CD8-positive, alpha-beta memory T cell (primary cell): ENCODE measurements at regions not wholly inside any gene's neighbourhood (a gene's known extent, or its start where the extent isn't known, plus 50 kb on each side); places are given as distances from the start of the nearest gene placed in this dataset.

Experiments
- CTCF ChIA-PET: fragments of 350-600 bp; sonication (Branson Sonifier 250); formaldehyde crosslinking; loops from one replicate; lab custom pipeline; 2021; ENCODE audit warnings: antibody characterized with exemption; lab: Charles Lee
- POLR2A ChIA-PET: fragments of 350-600 bp; sonication (Branson Sonifier 250); formaldehyde crosslinking; loops from one replicate; lab custom pipeline; 2021; ENCODE audit warnings: antibody characterized with exemption; lab: Charles Lee
- DNase-seq, 5 donors: peaks; one replicate each; pipeline versions ENCODE4 v3.0.0 to v3.0.0-alpha.2; 2020 to 2022; ENCODE audit warnings: mixed read lengths in 1 of 5
- H3K27ac ChIP-seq: one replicate; pipeline ENCODE4 v1.7.0; 2013; ENCODE audit warnings: low read depth, mild to moderate bottlenecking, low read length, moderate library complexity
- H3K27me3 ChIP-seq: 2 replicates; pipeline ENCODE4 v1.7.0; 2013; ENCODE audit warnings: low read length, mild to moderate bottlenecking; ENCODE audit not compliant: insufficient read depth, poor library complexity, severe bottlenecking
- H3K36me3 ChIP-seq: 2 replicates; pipeline ENCODE4 v1.7.0; 2013; ENCODE audit warnings: mild to moderate bottlenecking, low read length, moderate library complexity; ENCODE audit not compliant: insufficient read depth
- H3K4me1 ChIP-seq: 2 replicates; pipeline ENCODE4 v1.7.0; 2013; ENCODE audit warnings: mild to moderate bottlenecking, low read length, moderate library complexity; ENCODE audit not compliant: insufficient read depth
- H3K4me3 ChIP-seq: 2 replicates; pipeline ENCODE4 v1.7.0; 2013; ENCODE audit warnings: mild to moderate bottlenecking, low read length
- H3K9me3 ChIP-seq: 2 replicates; pipeline ENCODE4 v1.7.0; 2013; ENCODE audit warnings: mild to moderate bottlenecking, low read length
- H3K27ac Mint-ChIP-seq, 8 donors: one replicate each; pipeline ENCODE4 v1.8.0; 2020 to 2021; ENCODE audit warnings: mixed read lengths in 8 of 8, mild to moderate bottlenecking in 6 of 8, inconsistent platforms in 3 of 8, moderate library complexity in 3 of 8
- H3K27me3 Mint-ChIP-seq, 2 donors: one replicate each; pipeline ENCODE4 v1.8.0; 2020 to 2021; ENCODE audit warnings: mixed read lengths in 2 of 2, mild to moderate bottlenecking in 1 of 2, moderate library complexity in 1 of 2
- H3K36me3 Mint-ChIP-seq, 3 donors: one replicate each; pipeline ENCODE4 v1.8.0; 2020 to 2021; ENCODE audit warnings: mixed read lengths in 3 of 3, inconsistent platforms in 1 of 3, mild to moderate bottlenecking in 1 of 3
- H3K4me1 Mint-ChIP-seq, 3 donors: one replicate each; pipeline ENCODE4 v1.8.0; 2020 to 2021; ENCODE audit warnings: mixed read lengths in 3 of 3, inconsistent platforms in 1 of 3, mild to moderate bottlenecking in 1 of 3
- H3K4me3 Mint-ChIP-seq, 7 donors: one replicate each; pipeline ENCODE4 v1.8.0; 2020 to 2021; ENCODE audit warnings: mixed read lengths in 7 of 7, mild to moderate bottlenecking in 6 of 7, moderate library complexity in 4 of 7, inconsistent platforms in 2 of 7
- H3K9me3 Mint-ChIP-seq, 5 donors: one replicate each; pipeline ENCODE4 v1.8.0; 2020 to 2022; ENCODE audit warnings: mixed read lengths in 5 of 5, mild to moderate bottlenecking in 3 of 5, moderate library complexity in 2 of 5, inconsistent platforms in 1 of 5

DNA sequence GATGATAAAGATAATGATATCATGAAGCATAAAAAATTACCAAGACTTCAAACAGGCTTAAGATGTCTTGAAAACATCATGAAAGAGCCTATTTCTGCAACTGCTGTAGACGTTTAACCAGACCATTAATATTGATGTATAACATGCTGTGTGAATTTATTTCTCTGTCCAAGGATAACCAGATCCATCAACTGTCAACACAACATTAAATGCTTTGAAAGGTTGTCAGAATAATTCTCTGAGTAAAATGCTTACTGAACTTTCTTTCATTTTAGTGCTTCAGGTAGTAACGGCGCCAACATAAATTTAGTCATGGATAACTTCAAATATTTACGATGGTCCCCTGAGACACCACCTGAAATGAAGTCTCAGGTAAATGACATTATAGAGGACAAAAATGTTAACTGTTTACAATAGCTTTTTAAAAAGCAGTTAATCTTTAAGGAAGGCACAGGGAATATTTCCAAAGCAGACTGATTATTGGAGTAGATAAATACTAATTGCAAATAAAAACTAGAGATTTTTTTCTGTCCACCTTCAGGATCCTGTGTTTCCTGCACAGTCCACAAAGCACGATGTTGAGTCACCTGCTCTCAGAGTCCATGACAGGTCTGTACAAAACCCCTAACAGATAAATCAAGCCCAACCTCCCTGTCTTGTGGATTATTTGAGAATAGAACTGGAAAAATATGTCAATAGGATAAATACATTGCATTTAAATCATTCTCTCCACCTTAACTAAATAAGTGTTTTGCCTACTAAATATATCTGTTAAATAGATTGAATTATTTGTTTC, 1213.2 kb downstream of the XPNPEP1 start:
- H3K27ac Mint-ChIP-seq: no peak overlapping the region
- CTCF ChIA-PET: no interaction called here

DNA sequence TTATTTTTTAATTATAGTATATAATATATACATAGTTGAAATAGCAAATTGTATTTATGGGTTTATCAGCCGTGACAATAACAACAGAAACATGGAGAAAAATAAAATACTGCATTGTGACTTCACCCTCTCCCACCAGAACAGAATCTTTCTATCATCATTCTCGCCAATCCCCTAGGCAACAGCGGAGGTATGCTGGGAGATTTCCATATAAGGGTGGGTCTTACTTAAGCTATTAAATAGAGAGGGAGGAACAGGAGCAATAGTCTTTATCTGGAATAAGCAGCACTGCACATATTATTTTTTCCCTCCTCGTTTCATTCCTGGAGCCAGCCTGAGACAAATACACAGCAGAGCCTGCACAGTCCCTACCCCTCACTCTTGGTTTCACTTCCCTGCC, 1214.9 kb downstream of the XPNPEP1 start:
- no peak for DNase-seq
- Histone ChIP-seq H3K27ac (no peak overlapping the region), H3K4me3 (no peak overlapping the region), H3K27me3 (no peaks in the 10 kb centered on the region), H3K36me3 (no peaks in the 10 kb centered on the region), H3K4me1 (no peaks in the 10 kb centered on the region), H3K9me3 (no peaks in the 10 kb centered on the region)
- ChIA-PET CTCF (no interaction called here), POLR2A (no interaction called here)
- H3K36me3 Mint-ChIP-seq: no peaks in the 10 kb centered on the region
- H3K27ac Mint-ChIP-seq: no peak overlapping the region
- no peak overlapping the region for H3K4me3 Mint-ChIP-seq
- H3K4me1 Mint-ChIP-seq: no peaks in the 10 kb centered on the region
- no peaks in the 10 kb centered on the region for H3K27me3 Mint-ChIP-seq
- H3K9me3 Mint-ChIP-seq: peaks cover 7 to 28% (median 16%) of the 10 kb centered on the region in 5 donors

More for the DNA sequence above, 1213.2 kb downstream of the XPNPEP1 start:
- Histone ChIP-seq H3K4me1 (no peaks in the 10 kb centered on the region), H3K27ac (no peak overlapping the region), H3K4me3 (no peak overlapping the region), H3K27me3 (no peaks in the 10 kb centered on the region), H3K9me3 (no peaks in the 10 kb centered on the region), H3K36me3 (no peaks in the 10 kb centered on the region)
- Mint-ChIP-seq H3K9me3 (peaks cover 7 to 39% (median 20%) of the 10 kb centered on the region in 5 donors), H3K36me3 (no peaks in the 10 kb centered on the region), H3K27me3 (no peaks in the 10 kb centered on the region), H3K4me1 (no peaks in the 10 kb centered on the region), H3K4me3 (no peak overlapping the region)
- DNase-seq: no peak
- POLR2A ChIA-PET: no interaction called here

DNA sequence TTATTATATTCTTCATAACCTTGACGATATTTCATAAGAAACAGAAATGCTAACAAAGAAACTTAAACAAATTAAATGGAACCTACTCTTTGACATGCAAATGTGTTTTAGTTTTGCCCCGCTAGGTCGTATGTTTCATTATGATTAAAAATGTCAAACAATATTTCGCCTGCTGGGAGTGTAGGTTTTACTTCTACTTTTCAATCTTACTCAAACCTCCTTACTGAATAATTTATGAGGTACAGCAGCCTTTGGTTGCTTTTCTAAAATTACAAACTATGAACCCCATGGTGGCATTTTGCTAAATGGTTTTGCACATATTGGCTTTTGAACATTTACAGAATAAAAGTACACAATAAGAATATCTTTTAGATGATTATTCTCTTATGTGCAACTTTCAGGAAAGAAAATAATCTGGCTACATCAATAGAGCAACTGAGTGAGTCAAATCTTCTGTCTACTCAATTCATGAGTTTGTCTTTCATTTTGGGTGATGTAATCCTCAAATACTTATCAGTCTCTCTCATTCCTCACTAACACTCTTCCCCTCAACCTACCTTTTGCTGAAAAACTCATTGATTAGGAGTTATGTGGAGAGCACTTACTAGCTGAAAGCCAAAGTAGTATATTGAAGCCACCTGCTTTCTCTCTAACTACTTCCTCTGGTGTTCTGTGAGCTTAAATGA, 1226.4 kb downstream of the XPNPEP1 start:
- no peaks in the 10 kb centered on the region for H3K4me1 ChIP-seq
- H3K36me3 ChIP-seq: no peaks in the 10 kb centered on the region
- no peaks in the 10 kb centered on the region for H3K4me1 Mint-ChIP-seq
- ChIA-PET CTCF (no interaction called here), POLR2A (no interaction called here)
- no peak overlapping the region for H3K27ac Mint-ChIP-seq
- peaks cover 4 to 12% (median 8%) of the 10 kb centered on the region in 5 donors for H3K9me3 Mint-ChIP-seq
- H3K4me3 Mint-ChIP-seq: no peak overlapping the region
- no peaks in the 10 kb centered on the region for H3K36me3 Mint-ChIP-seq
- H3K9me3 ChIP-seq: no peaks in the 10 kb centered on the region
- no peak overlapping the region for H3K27ac ChIP-seq
- no peak overlapping the region for H3K4me3 ChIP-seq
- DNase-seq: no peak
- no peaks in the 10 kb centered on the region for H3K27me3 Mint-ChIP-seq
- H3K27me3 ChIP-seq: no peaks in the 10 kb centered on the region

DNA sequence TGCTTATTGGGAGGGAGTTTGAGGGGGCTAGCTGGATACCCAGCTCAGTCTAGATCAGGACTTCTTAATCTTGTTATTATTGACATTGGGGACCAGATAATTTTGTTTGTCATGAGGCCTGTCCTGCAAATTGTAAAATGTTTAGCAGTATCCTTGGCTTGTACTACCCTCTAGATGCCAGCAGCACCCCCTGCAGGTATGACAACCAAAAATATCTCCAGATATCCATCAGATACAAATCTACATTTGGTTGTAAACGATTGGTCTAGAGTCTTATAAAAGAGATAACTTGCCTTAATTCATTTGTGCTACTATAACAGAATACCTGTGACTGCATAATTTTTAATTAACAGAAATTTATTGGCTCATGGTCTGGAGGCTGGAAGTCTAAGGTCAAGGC, 1232.2 kb downstream of the XPNPEP1 start:
- H3K27ac ChIP-seq: no peak overlapping the region
- DNase-seq: no peak
- POLR2A ChIA-PET: no interaction called here
- H3K27me3 ChIP-seq: no peaks in the 10 kb centered on the region
- no peak overlapping the region for H3K4me3 ChIP-seq
- no peaks in the 10 kb centered on the region for H3K9me3 ChIP-seq
- no peaks in the 10 kb centered on the region for H3K36me3 ChIP-seq
- Mint-ChIP-seq H3K9me3 (peaks cover 7 to 19% (median 14%) of the 10 kb centered on the region in 5 donors), H3K4me1 (no peaks in the 10 kb centered on the region), H3K36me3 (no peaks in the 10 kb centered on the region), H3K4me3 (no peak overlapping the region), H3K27me3 (no peaks in the 10 kb centered on the region), H3K27ac (no peak overlapping the region)
- CTCF ChIA-PET: no interaction called here
- no peaks in the 10 kb centered on the region for H3K4me1 ChIP-seq

DNA sequence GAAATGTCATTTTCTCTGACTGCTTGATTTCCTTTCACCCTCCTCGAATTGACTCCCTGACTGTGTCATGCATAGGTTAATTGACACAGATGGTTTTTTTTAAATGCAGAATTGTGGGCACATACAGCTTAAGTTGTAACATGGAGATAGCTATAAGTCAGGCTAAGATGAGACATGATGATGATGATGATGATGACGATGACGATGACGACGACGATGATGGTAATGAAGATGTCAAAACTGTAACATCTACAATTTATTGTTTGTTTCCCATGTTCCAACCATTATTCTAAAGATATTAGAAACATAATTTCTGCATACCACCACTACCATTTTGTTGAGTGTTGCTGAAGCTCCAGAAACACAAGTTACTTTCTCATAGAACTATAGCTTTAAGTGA, 1232.8 kb downstream of the XPNPEP1 start:
- POLR2A ChIA-PET: no interaction called here
- H3K36me3 ChIP-seq: no peaks in the 10 kb centered on the region
- no peaks in the 10 kb centered on the region for H3K4me1 Mint-ChIP-seq
- no peak for DNase-seq
- CTCF ChIA-PET: no interaction called here
- H3K27ac Mint-ChIP-seq: no peak overlapping the region
- no peaks in the 10 kb centered on the region for H3K36me3 Mint-ChIP-seq
- peaks cover 7 to 19% (median 15%) of the 10 kb centered on the region in 5 donors for H3K9me3 Mint-ChIP-seq
- H3K9me3 ChIP-seq: no peaks in the 10 kb centered on the region
- no peak overlapping the region for H3K4me3 Mint-ChIP-seq
- no peaks in the 10 kb centered on the region for H3K27me3 Mint-ChIP-seq
- H3K4me1 ChIP-seq: no peaks in the 10 kb centered on the region
- no peak overlapping the region for H3K4me3 ChIP-seq
- H3K27ac ChIP-seq: no peak overlapping the region
- no peaks in the 10 kb centered on the region for H3K27me3 ChIP-seq

DNA sequence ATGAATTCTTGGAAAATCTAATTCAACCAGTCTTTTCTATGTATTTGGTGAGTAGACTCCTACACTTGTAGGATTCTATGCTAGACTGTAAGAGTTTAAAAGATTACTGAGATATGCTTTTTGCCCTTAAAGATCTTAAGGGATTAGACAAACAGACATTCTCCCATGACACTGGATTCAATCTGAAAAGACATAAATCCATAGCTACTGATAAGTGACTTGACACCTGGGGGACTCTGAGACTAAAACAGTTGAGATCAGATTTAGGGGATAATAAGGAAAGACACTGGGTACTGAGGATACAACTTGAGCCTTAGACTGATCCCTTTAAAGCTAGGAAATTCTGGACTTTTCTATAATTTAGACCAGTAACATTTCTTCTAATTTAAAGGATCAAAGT, 1233.4 kb downstream of the XPNPEP1 start:
- Mint-ChIP-seq H3K36me3 (no peaks in the 10 kb centered on the region), H3K9me3 (peaks cover 5 to 19% (median 13%) of the 10 kb centered on the region in 5 donors), H3K4me1 (no peaks in the 10 kb centered on the region), H3K27ac (no peak overlapping the region), H3K27me3 (no peaks in the 10 kb centered on the region), H3K4me3 (no peak overlapping the region)
- no peak overlapping the region for H3K4me3 ChIP-seq
- H3K9me3 ChIP-seq: no peaks in the 10 kb centered on the region
- DNase-seq: no peak
- POLR2A ChIA-PET: no interaction called here
- CTCF ChIA-PET: no interaction called here
- no peaks in the 10 kb centered on the region for H3K4me1 ChIP-seq
- no peaks in the 10 kb centered on the region for H3K27me3 ChIP-seq
- no peak overlapping the region for H3K27ac ChIP-seq
- no peaks in the 10 kb centered on the region for H3K36me3 ChIP-seq

DNA sequence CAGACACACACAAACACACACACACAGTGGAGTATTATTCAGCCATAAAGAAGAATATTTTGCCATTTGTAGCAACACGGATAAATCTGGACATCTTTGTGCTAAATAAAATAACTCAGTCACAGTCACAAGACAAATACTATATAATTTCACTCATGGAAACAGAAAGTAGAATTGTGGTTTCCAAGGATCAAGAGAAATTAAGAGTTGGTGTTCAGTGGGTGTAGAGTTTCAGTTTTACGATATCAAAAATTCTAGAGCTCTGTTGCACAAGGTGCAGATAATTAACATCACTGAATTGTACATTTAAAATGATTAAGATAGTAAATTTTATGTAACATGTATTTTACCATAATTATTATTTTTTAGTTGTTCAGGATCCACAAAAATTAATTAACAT, 1235.0 kb downstream of the XPNPEP1 start:
- POLR2A ChIA-PET: no interaction called here
- H3K27me3 Mint-ChIP-seq: no peaks in the 10 kb centered on the region
- no peak overlapping the region for H3K27ac Mint-ChIP-seq
- CTCF ChIA-PET: no interaction called here
- H3K36me3 Mint-ChIP-seq: no peaks in the 10 kb centered on the region
- H3K4me3 Mint-ChIP-seq: no peak overlapping the region
- no peak for DNase-seq
- H3K9me3 ChIP-seq: no peaks in the 10 kb centered on the region
- no peak overlapping the region for H3K4me3 ChIP-seq
- H3K9me3 Mint-ChIP-seq: peaks cover 3 to 23% (median 13%) of the 10 kb centered on the region in 5 donors
- H3K4me1 ChIP-seq: no peaks in the 10 kb centered on the region
- no peaks in the 10 kb centered on the region for H3K27me3 ChIP-seq
- H3K36me3 ChIP-seq: no peaks in the 10 kb centered on the region
- H3K27ac ChIP-seq: no peak overlapping the region
- no peaks in the 10 kb centered on the region for H3K4me1 Mint-ChIP-seq

DNA sequence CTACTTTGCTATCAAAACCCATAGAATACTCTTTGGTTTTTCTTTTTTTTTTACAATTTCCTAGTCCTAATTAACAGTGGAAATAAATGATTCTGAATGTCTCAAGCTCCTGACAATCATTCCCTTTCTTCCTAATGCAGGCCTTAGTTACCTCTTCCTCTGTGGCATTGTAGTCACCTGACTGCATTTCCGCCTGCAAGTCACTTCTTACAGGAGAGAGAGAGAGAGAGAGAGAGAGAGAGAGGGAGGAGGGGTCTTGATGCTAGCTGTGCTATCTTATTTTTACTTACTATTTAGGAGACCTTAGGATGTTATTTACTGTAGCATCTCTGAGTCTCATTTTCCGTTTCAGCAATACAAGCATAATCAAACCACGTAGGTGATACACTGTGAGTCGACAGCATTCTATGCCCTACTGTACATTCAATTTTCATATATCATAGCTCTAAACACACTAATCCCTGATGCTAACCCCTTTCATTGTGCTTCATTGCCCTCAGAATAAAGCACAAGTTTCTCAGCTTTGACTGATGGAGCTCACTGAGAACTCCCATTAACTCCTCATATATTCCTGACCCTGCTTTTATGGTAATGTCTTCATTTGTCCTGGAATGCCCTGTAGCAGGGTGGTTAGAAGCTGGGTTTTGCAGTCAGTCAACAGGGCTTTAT, 1237.3 kb downstream of the XPNPEP1 start:
- no peak overlapping the region for H3K4me3 ChIP-seq
- no peaks in the 10 kb centered on the region for H3K4me1 ChIP-seq
- Mint-ChIP-seq H3K27me3 (no peaks in the 10 kb centered on the region), H3K36me3 (no peaks in the 10 kb centered on the region), H3K27ac (no peak overlapping the region), H3K4me1 (no peaks in the 10 kb centered on the region), H3K9me3 (peaks cover 3 to 18% (median 11%) of the 10 kb centered on the region in 5 donors), H3K4me3 (no peak overlapping the region)
- no peaks in the 10 kb centered on the region for H3K27me3 ChIP-seq
- H3K36me3 ChIP-seq: no peaks in the 10 kb centered on the region
- H3K9me3 ChIP-seq: no peaks in the 10 kb centered on the region
- ChIA-PET CTCF (no interaction called here), POLR2A (no interaction called here)
- no peak for DNase-seq
- no peak overlapping the region for H3K27ac ChIP-seq
